ENCODE measurements at regions not wholly inside any gene's neighbourhood (a gene's known extent, or its start where the extent isn't known, plus 50 kb on each side); places are given as distances from the start of the nearest gene placed in this dataset.

DNA sequence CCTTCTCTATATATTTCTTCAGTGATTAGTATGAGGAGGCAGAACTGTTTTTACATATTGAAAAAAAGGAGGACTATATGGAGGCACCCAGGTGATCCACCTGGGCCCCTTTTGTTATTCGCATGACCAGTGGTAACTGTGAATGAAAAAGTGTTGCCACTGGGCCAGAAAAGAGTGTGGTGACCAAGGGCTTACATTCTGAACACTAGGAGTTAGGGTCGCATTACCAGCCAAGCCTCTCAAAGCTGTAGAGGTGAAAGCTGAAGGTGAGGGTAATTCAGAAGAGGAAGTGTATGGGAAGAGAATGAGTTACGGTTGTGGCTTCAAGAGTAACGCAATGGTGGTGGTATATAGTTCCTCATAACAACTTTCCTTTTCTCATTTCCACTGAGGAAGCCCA is 487.6 kb downstream of the TMEM182 start:
- DNase-seq (ENCODE audit: low spot score): no peak
- TF ChIP-seq, protein P1, sequence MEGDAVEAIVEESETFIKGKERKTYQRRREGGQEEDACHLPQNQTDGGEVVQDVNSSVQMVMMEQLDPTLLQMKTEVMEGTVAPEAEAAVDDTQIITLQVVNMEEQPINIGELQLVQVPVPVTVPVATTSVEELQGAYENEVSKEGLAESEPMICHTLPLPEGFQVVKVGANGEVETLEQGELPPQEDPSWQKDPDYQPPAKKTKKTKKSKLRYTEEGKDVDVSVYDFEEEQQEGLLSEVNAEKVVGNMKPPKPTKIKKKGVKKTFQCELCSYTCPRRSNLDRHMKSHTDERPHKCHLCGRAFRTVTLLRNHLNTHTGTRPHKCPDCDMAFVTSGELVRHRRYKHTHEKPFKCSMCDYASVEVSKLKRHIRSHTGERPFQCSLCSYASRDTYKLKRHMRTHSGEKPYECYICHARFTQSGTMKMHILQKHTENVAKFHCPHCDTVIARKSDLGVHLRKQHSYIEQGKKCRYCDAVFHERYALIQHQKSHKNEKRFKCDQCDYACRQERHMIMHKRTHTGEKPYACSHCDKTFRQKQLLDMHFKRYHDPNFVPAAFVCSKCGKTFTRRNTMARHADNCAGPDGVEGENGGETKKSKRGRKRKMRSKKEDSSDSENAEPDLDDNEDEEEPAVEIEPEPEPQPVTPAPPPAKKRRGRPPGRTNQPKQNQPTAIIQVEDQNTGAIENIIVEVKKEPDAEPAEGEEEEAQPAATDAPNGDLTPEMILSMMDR (conservative IDR thresholded peaks at IDR 0.05; ENCODE audit: low read depth, low read length): no peak
- TF ChIP-seq EZH2 (IDR thresholded peaks at IDR 0.05; ENCODE audit: borderline replicate concordance, low read depth, low read length, poor library complexity, severe bottlenecking): no peak
- Histone ChIP-seq H3K27ac (ENCODE audit: low read depth, low read length, poor library complexity, severe bottlenecking) (no peak overlapping the region), H3K9me3 (ENCODE audit: low read depth, low read length, poor library complexity, severe bottlenecking) (peaks cover 3% of the 10 kb centered on the region), H3K4me3 (ENCODE audit: low read depth, low read length, poor library complexity, severe bottlenecking) (no peak overlapping the region), H3K36me3 (ENCODE audit: insufficient read depth, low read length, poor library complexity, severe bottlenecking) (no peaks in the 10 kb centered on the region), H3K27me3 (replicated peaks; ENCODE audit: insufficient read depth, low read depth, low read length, poor library complexity) (no peaks in the 10 kb centered on the region), H3K4me1 (ENCODE audit: insufficient read depth, low read length, poor library complexity, severe bottlenecking) (no peaks in the 10 kb centered on the region)
- BruUV-seq (replicated peaks): no TSS peak
- ChIA-PET CTCF (no interaction called here), POLR2A (ENCODE audit: low non-redundant PET) (no interaction called here)
- intact Hi-C loops (cut with micrococcal nuclease; ENCODE audit: unreplicated experiment): no loop called here

DNA sequence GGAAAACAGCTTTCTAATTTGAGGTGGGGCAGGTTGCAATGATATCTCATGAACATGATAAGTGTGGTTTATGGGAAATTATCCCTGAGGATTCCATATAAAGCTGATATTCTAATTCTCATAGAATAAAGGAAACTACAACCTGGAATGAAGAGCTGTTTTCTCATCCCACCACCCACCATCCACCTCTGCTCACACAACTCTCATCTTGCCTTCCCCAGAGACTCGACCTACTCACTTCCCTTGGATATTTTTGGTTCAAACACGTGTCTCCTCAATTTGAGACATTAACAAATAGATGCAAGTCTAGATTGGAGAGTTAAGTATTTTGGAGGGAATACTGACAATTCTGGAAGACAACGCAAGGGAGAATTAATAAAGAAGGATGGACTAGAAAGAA is 490.9 kb downstream of the TMEM182 start:
- intact Hi-C loops (cut with micrococcal nuclease; ENCODE audit: unreplicated experiment): no loop called here

DNA sequence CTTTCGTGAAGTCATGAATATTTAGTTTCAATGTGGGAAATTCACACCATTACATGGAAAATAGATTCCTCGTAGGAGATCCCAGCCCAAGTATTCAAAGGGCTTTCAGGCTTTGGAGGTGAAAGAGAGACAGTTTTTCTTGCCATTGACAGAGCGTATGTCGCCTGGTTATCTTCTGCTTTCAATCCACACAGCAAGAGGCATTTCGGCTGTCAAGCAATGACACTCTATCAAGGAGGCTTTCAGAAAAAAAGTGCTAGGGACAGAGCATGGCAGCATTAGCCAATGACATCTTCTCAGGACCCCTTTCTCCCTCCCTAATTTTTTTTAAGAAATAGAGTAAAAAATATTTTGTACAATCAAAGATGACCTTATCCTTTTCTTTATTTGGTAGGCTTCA is 492.8 kb downstream of the TMEM182 start:
- peaks cover 17% of the 10 kb centered on the region for H3K9me3 ChIP-seq (ENCODE audit: low read depth, low read length, poor library complexity, severe bottlenecking)
- no peak for TF ChIP-seq EZH2 (IDR thresholded peaks at IDR 0.05; ENCODE audit: borderline replicate concordance, low read depth, low read length, poor library complexity, severe bottlenecking)
- TF ChIP-seq, protein P1 (conservative IDR thresholded peaks at IDR 0.05; ENCODE audit: low read depth, low read length): no peak
- DNase-seq (ENCODE audit: low spot score): no peak
- H3K4me3 ChIP-seq (ENCODE audit: low read depth, low read length, poor library complexity, severe bottlenecking): no peak overlapping the region
- BruUV-seq (replicated peaks): no TSS peak
- H3K36me3 ChIP-seq (ENCODE audit: insufficient read depth, low read length, poor library complexity, severe bottlenecking): no peaks in the 10 kb centered on the region
- intact Hi-C loops (cut with micrococcal nuclease; ENCODE audit: unreplicated experiment): no loop called here
- no peaks in the 10 kb centered on the region for H3K27me3 ChIP-seq (replicated peaks; ENCODE audit: insufficient read depth, low read depth, low read length, poor library complexity)
- CTCF ChIA-PET: no interaction called here
- POLR2A ChIA-PET (ENCODE audit: low non-redundant PET): no interaction called here
- no peaks in the 10 kb centered on the region for H3K4me1 ChIP-seq (ENCODE audit: insufficient read depth, low read length, poor library complexity, severe bottlenecking)
- H3K27ac ChIP-seq (ENCODE audit: low read depth, low read length, poor library complexity, severe bottlenecking): no peak overlapping the region

More for the DNA sequence above, 490.9 kb downstream of the TMEM182 start:
- BruUV-seq (replicated peaks): no TSS peak
- no peaks in the 10 kb centered on the region for H3K4me1 ChIP-seq (ENCODE audit: insufficient read depth, low read length, poor library complexity, severe bottlenecking)
- H3K36me3 ChIP-seq (ENCODE audit: insufficient read depth, low read length, poor library complexity, severe bottlenecking): no peaks in the 10 kb centered on the region
- POLR2A ChIA-PET (ENCODE audit: low non-redundant PET): no interaction called here
- CTCF ChIA-PET: no interaction called here
- H3K9me3 ChIP-seq (ENCODE audit: low read depth, low read length, poor library complexity, severe bottlenecking): peaks cover 16% of the 10 kb centered on the region
- no peaks in the 10 kb centered on the region for H3K27me3 ChIP-seq (replicated peaks; ENCODE audit: insufficient read depth, low read depth, low read length, poor library complexity)
- no peak overlapping the region for H3K4me3 ChIP-seq (ENCODE audit: low read depth, low read length, poor library complexity, severe bottlenecking)
- no peak for DNase-seq (ENCODE audit: low spot score)
- no peak overlapping the region for H3K27ac ChIP-seq (ENCODE audit: low read depth, low read length, poor library complexity, severe bottlenecking)
- no peak for TF ChIP-seq EZH2 (IDR thresholded peaks at IDR 0.05; ENCODE audit: borderline replicate concordance, low read depth, low read length, poor library complexity, severe bottlenecking)
- TF ChIP-seq, protein P1 (conservative IDR thresholded peaks at IDR 0.05; ENCODE audit: low read depth, low read length): no peak
